ENCODE measurements at regions not wholly inside any gene's neighbourhood (a gene's known extent, or its start where the extent isn't known, plus 50 kb on each side); places are given as distances from the start of the nearest gene placed in this dataset.

- TF ChIP-seq CTCF (IDR thresholded peaks at IDR 0.05 in 8 of 11, conservative IDR thresholded peaks at IDR 0.05 in 3 of 11) (no peak), POLR2A (IDR thresholded peaks at IDR 0.05) (no peak)
These were observed 573.0 kb upstream of the PCDH9 start for GRCh38 chr13:67803118-67803517.

Data from spleen (tissue), 7 donors.